ENCODE measurements at regions not wholly inside any gene's neighbourhood (a gene's known extent, or its start where the extent isn't known, plus 50 kb on each side); places are given as distances from the start of the nearest gene placed in this dataset.

- DNase-seq (ENCODE audit: low read depth) = no peak
- TF ChIP-seq, protein P1, sequence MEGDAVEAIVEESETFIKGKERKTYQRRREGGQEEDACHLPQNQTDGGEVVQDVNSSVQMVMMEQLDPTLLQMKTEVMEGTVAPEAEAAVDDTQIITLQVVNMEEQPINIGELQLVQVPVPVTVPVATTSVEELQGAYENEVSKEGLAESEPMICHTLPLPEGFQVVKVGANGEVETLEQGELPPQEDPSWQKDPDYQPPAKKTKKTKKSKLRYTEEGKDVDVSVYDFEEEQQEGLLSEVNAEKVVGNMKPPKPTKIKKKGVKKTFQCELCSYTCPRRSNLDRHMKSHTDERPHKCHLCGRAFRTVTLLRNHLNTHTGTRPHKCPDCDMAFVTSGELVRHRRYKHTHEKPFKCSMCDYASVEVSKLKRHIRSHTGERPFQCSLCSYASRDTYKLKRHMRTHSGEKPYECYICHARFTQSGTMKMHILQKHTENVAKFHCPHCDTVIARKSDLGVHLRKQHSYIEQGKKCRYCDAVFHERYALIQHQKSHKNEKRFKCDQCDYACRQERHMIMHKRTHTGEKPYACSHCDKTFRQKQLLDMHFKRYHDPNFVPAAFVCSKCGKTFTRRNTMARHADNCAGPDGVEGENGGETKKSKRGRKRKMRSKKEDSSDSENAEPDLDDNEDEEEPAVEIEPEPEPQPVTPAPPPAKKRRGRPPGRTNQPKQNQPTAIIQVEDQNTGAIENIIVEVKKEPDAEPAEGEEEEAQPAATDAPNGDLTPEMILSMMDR (conservative IDR thresholded peaks at IDR 0.05; ENCODE audit: control insufficient read depth, insufficient read depth, low read depth, low read length) = no peak
- H3K4me3 ChIP-seq (ENCODE audit: control insufficient read depth, low read depth, low read length) = no peak overlapping the region
Measured at GRCh38 chr13:99766641-99767045, 204.9 kb downstream of the ZIC5 start.

- no peak overlapping the region for H3K4me3 ChIP-seq (ENCODE audit: control insufficient read depth, low read depth, low read length)
- DNase-seq (ENCODE audit: low read depth) = no peak
- TF ChIP-seq, protein P1 (conservative IDR thresholded peaks at IDR 0.05; ENCODE audit: control insufficient read depth, insufficient read depth, low read depth, low read length) = no peak
Measured at GRCh38 chr13:99765869-99766268, 205.7 kb downstream of the ZIC5 start.

DNA sequence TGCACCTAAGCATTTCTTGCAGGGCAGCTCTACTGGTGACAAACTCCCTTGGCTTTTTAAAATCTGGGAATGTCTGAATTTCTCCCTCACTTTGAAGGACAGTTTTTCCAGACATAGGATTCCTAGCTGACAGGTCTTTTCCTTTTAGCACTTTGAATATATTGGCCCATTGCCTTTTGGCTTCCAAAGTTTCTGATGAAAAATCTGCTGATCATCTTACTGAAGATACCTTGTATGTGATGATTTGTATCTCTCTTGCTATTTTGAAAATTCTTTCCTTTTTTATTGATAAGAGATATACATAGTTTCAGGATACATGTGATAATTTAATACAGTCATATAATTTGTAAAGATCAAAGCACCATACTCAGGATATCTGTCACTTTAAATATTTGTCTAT is 211.1 kb downstream of the ZIC5 start:
- H3K4me3 ChIP-seq (ENCODE audit: control insufficient read depth, low read depth, low read length) = no peak overlapping the region
- TF ChIP-seq, protein P1 (conservative IDR thresholded peaks at IDR 0.05; ENCODE audit: control insufficient read depth, insufficient read depth, low read depth, low read length) = no peak
- no peak for DNase-seq (ENCODE audit: low read depth)

DNA sequence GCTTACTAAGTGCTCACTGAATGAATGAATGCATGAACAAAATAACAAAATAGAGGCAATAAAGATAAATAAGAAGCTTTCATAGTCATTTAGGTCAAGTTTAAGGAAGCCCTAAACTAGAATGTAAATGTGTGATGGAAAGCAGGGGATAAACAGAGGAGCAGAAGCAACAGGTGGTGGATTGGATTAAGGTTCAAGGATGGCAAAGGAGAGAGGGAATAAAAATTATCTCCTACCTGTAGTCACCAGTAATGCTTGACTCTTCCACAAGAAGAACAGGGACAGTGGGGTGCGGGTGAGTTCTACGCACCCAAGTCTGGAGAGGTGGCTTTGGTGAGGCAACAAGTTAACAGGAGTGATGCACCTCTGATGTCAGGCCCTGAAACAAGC is 212.4 kb downstream of the ZIC5 start:
- TF ChIP-seq, protein P1 (conservative IDR thresholded peaks at IDR 0.05; ENCODE audit: control insufficient read depth, insufficient read depth, low read depth, low read length) = no peak
- no peak for DNase-seq (ENCODE audit: low read depth)
- H3K4me3 ChIP-seq (ENCODE audit: control insufficient read depth, low read depth, low read length) = no peak overlapping the region

DNA sequence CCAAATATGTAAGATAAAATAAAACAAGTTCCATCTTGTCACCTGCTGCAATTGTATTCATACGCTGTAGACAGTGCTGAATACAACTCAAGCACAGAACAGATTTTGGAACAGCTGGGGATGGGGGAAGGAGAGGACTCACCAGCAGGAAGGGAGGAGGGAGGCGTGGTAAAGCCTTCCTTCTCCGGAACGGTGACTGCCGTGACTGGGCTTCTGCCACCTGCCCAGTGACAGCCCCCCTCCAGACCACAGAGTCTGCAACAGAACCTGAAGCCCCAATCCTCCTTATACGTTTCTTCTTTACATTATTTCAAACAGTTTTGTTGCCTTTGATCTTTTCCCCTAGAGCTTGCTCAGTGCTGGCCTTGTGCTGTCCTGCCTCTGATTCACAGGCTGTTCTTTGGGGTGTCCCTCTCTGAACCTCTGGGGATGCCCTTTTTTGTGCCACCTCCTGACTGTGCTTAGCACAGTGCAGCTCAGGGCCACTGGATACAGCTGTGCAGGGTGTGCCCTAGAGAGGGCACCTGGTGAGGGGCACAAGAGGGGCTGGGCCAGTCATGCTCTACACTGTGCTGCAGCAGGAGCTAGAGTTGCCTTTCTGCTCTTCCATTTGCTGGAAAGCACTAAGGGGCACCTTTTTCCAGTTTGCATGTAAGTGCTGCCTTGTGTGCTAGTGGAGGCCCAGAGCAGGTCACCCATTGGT is 213.0 kb downstream of the ZIC5 start:
- H3K4me3 ChIP-seq (ENCODE audit: control insufficient read depth, low read depth, low read length) = no peak overlapping the region
- no peak for DNase-seq (ENCODE audit: low read depth)
- TF ChIP-seq, protein P1 (conservative IDR thresholded peaks at IDR 0.05; ENCODE audit: control insufficient read depth, insufficient read depth, low read depth, low read length) = no peak

- TF ChIP-seq, protein P1 (conservative IDR thresholded peaks at IDR 0.05; ENCODE audit: control insufficient read depth, insufficient read depth, low read depth, low read length) = no peak
- H3K4me3 ChIP-seq (ENCODE audit: control insufficient read depth, low read depth, low read length) = no peak overlapping the region
- DNase-seq (ENCODE audit: low read depth) = no peak
Measured at GRCh38 chr13:99757756-99758459, 213.7 kb downstream of the ZIC5 start.

All from fibroblast of mammary gland (primary cell).